Epithelial cell of proximal tubule (primary cell): ENCODE measurements at regions not wholly inside any gene's neighbourhood (a gene's known extent, or its start where the extent isn't known, plus 50 kb on each side); places are given as distances from the start of the nearest gene placed in this dataset.

Experiments
- DNase-seq: peaks from one replicate; pipeline ENCODE4 v3.0.0-alpha.2; 2011; ENCODE audit warnings: low read depth
- H3K4me3 ChIP-seq: 2 replicates; pipeline ENCODE4 v1.5.1; 2011; ENCODE audit warnings: low read depth, mild to moderate bottlenecking, low read length
- TF ChIP-seq, protein P1 (sequence below): conservative IDR thresholded peaks from 2 replicates; pipeline ENCODE4 v1.5.1; 2012; ENCODE audit warnings: low read depth, mild to moderate bottlenecking, low read length

DNA sequence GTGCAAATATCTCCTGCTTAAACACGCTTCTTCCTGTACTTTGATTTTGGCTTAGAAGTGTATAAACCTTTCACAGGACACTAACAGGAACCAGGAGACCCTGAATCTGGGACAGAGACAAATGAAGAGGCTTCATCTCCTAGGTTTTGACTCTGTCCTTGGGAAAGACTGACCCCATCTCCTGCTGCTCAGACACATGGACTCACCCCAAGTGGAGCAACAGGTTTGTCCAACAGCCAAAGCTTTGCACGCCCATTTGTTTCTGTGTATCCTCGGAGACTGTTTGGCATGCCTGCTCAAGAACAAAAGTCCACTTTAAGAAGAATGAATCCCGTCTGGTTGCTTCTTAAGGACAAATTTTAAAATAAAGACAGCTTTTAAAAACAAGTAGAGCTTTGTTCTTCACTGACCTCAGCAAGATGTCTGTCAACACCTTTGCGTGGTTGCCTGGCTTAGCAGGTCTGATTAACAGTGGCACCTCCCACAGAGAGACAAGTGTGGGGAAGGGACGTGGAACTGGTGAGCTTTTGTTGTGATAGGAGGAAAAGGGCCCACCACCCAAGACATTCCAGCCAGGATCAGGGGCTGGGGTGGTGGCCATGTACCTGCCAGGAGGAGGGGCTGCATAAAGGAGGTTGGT, 202.6 kb downstream of the SOD2 start:
- no peak for DNase-seq
- H3K4me3 ChIP-seq, result no peak overlapping the region
- TF ChIP-seq, protein P1, sequence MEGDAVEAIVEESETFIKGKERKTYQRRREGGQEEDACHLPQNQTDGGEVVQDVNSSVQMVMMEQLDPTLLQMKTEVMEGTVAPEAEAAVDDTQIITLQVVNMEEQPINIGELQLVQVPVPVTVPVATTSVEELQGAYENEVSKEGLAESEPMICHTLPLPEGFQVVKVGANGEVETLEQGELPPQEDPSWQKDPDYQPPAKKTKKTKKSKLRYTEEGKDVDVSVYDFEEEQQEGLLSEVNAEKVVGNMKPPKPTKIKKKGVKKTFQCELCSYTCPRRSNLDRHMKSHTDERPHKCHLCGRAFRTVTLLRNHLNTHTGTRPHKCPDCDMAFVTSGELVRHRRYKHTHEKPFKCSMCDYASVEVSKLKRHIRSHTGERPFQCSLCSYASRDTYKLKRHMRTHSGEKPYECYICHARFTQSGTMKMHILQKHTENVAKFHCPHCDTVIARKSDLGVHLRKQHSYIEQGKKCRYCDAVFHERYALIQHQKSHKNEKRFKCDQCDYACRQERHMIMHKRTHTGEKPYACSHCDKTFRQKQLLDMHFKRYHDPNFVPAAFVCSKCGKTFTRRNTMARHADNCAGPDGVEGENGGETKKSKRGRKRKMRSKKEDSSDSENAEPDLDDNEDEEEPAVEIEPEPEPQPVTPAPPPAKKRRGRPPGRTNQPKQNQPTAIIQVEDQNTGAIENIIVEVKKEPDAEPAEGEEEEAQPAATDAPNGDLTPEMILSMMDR, result no peak

DNA sequence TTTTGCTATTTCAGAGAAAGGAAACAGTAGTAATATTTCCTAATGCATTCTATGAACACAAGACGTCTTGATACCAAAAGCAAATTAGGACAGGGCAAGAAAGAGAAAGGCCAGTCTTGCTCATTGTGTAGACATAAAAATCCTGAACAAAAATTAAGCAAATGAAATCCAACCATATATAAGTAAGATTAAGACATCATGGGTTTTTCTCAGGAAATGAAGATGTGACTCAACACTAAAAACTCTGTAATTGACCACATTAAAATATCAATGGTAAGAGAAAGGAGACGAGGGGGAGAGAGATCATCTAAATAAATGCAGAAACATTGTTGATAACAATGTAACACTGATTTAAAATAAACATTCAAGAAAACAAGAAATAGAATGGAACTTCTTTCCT, 205.4 kb downstream of the SOD2 start:
- DNase-seq, result no peak
- H3K4me3 ChIP-seq, result no peak overlapping the region
- TF ChIP-seq, protein P1, result no peak

DNA sequence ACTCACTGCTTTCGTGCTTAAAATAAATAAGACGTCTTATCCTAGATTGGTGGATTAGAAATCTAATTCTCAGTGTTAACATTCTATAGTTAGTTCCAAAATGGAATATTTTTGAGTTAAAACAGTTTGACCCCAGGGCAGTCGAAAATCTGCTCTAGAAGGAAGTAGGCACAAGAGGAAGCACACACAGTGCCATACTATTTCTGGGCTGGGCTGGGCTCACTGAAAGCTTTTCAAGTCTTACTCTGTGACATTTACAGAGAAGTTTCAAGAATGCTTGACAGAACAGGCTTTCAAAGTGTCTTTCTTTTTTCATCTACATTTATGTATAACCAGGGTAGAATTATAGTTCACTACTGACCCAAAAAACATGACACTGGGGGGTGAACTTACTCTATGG, 209.8 kb downstream of the SOD2 start:
- no peak for DNase-seq
- TF ChIP-seq, protein P1, result no peak

DNA sequence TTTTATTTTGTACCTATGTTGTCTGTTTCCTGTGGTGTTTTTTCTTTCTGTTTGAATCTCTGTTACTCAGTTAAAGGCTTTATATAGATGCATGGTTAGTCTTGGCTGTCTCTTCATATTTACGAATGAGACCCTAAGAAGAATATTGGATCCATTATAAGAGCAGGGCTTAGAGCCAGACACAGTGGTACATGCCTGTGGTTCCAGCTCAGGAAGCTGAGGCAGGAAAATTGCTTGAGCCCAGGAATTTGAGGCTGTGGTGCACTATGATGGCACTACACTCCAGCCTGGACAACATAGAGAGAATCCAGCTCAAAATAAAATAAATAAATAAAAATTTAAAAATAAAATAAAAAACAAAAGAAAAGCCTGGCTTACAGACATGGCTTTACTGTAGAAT, 211.1 kb downstream of the SOD2 start:
- H3K4me3 ChIP-seq, result no peak overlapping the region
- TF ChIP-seq, protein P1, result no peak
- no peak for DNase-seq

More for the DNA sequence above, 209.8 kb downstream of the SOD2 start:
- no peak overlapping the region for H3K4me3 ChIP-seq

DNA sequence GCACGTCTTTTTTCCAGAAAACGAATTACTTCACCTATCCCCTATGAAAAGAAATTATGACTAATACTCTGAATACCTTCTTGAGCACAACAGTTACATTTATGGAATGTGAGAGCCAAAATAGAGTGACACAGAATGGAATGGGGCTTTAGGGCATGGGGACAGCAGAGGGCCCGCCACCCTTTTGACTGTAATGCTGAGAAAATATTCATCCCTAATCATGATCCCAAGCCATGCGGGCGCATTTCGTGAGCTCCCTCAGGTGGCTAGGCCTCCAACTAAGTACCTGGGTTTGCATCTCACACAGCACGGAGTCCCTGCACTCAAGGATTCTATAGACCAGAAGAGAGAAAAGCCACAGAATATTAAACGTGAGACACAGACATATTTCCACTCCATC, 212.6 kb downstream of the SOD2 start:
- no peak overlapping the region for H3K4me3 ChIP-seq
- TF ChIP-seq, protein P1, result no peak
- DNase-seq, result no peak

DNA sequence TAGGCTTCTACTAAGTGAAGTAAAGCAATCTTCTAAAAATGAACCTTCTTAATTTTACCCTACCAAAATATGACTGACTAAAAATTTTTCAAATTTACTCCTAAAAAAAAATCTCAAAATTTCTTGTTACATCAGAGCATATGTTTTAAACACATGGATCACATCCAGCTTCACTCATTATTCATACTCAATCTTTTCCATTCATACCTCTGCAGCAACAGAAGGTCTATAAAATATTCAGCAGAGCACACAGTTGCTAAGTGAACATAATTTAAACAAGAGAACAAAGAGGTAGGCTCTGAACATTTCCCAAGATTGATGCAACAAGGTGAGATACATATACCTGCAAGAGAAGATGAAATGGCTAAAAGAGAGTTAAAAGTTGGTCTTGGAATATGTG, 213.9 kb downstream of the SOD2 start:
- no peak overlapping the region for H3K4me3 ChIP-seq
- TF ChIP-seq, protein P1, result no peak
- DNase-seq, result no peak

DNA sequence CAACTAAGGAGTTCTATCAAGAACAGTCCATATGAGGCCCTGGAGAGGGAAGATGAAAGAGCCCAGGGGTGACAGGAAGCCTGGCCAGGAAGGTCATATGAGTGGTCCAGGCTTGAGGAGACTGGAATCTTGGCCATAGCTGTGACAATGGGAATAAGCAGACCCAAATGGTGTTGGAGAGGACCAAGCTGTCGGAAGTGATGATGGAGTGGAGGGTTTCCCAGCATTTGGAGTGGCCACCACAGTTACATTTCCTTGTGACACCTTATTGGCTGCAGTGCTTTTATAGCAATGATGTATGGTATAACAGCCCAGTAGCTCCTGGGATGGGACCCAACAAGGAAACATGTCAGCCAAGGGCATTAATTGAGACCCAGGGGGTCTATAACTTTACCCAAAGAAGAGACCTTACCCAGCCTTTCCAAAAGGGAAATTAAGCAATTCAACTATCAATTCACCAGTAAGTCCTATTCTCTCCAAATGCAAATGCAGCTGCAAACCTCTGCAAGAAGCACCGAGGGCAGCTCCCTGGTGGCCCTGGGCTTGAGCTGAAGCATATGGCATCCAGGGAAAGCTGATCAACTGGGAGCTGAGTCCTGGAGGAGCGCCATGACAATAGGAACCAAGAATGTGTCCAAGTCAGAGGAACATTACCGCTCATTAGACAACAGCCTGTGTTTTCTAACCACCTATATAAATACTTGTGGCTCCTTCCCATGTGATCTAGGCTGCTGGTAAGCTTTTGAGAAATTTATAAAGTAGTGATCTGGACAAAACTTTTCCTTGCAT, 219.4 kb downstream of the SOD2 start:
- TF ChIP-seq, protein P1, result no peak
- no peak for DNase-seq

More for the DNA sequence above, 219.4 kb downstream of the SOD2 start:
- H3K4me3 ChIP-seq, result no peak overlapping the region
